ENCODE measurements at regions not wholly inside any gene's neighbourhood (a gene's known extent, or its start where the extent isn't known, plus 50 kb on each side); places are given as distances from the start of the nearest gene placed in this dataset.

- no peaks in the 10 kb centered on the region for H3K4me1 ChIP-seq (ENCODE audit: control insufficient read depth, extremely low read depth, insufficient read depth, low read length)
- dilution Hi-C loops (cut with MboI; ENCODE audit: extremely low pct_ligation_motif_present, low sequenced_read_pairs): no loop called here
- no peak for FAIRE-seq
Observed at GRCh38 chr2:84212611-84213314, 246.3 kb downstream of the SUCLG1 start.

DNA sequence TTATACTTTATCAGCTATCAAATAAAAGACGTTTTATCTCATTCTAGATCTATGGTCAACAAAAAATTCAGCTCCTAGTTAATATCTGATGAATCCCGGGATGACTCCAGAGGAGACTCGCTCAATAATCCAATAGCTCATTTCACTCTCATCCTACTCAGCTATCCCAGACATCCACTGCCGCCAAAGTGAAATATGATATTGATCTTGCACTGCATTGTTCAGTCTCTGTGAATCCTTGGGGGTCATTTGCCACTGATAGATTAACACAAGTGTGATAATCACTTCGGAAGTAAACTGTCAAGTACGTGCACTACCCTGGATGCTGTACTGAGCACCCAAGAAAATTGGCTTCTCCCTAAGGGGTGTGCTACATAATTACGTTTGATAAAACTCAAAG is 249.1 kb downstream of the SUCLG1 start:
- H3K4me1 ChIP-seq (ENCODE audit: control insufficient read depth, extremely low read depth, insufficient read depth, low read length): no peaks in the 10 kb centered on the region
- H3K27ac ChIP-seq (ENCODE audit: control insufficient read depth, insufficient read depth, low read length): no peak overlapping the region
- H3K9ac ChIP-seq (ENCODE audit: control insufficient read depth, extremely low read depth, insufficient read depth, low read length): no peak overlapping the region
- H3K4me3 ChIP-seq (ENCODE audit: control insufficient read depth in 2 of 3, extremely low read depth in 1 of 3, insufficient read depth in 2 of 3, low read depth in 1 of 3, low read length in 3 of 3): no peak overlapping the region
- dilution Hi-C loops (cut with MboI; ENCODE audit: extremely low pct_ligation_motif_present, low sequenced_read_pairs): no loop called here
- DNase-seq (ENCODE audit: low read depth, low spot score) (no peak), FAIRE-seq (no peak)
- H3K36me3 ChIP-seq (ENCODE audit: control insufficient read depth in 2 of 2, extremely low read depth in 1 of 2, insufficient read depth in 2 of 2, low read length in 2 of 2): no peaks in the 10 kb centered on the region
- no peaks in the 10 kb centered on the region for H4K20me1 ChIP-seq (ENCODE audit: control insufficient read depth, extremely low read depth, insufficient read depth, low read length)
- no peaks in the 10 kb centered on the region for H3K79me2 ChIP-seq (ENCODE audit: control insufficient read depth, insufficient read depth, low read length)
- no peak overlapping the region for H2AFZ ChIP-seq (ENCODE audit: control insufficient read depth, low read length)
- no peaks in the 10 kb centered on the region for H3K9me1 ChIP-seq (ENCODE audit: control insufficient read depth, extremely low read depth, insufficient read depth, low read length)
- peaks cover 11% of the 10 kb centered on the region for H3K27me3 ChIP-seq (ENCODE audit: control insufficient read depth, extremely low read depth, insufficient read depth, low read length)
- no peaks in the 10 kb centered on the region for H3K9me3 ChIP-seq (ENCODE audit: control insufficient read depth, low read depth, low read length)
- no peak for TF ChIP-seq EZH2 (IDR thresholded peaks at IDR 0.05; ENCODE audit: low read length)
- TF ChIP-seq, protein P1, sequence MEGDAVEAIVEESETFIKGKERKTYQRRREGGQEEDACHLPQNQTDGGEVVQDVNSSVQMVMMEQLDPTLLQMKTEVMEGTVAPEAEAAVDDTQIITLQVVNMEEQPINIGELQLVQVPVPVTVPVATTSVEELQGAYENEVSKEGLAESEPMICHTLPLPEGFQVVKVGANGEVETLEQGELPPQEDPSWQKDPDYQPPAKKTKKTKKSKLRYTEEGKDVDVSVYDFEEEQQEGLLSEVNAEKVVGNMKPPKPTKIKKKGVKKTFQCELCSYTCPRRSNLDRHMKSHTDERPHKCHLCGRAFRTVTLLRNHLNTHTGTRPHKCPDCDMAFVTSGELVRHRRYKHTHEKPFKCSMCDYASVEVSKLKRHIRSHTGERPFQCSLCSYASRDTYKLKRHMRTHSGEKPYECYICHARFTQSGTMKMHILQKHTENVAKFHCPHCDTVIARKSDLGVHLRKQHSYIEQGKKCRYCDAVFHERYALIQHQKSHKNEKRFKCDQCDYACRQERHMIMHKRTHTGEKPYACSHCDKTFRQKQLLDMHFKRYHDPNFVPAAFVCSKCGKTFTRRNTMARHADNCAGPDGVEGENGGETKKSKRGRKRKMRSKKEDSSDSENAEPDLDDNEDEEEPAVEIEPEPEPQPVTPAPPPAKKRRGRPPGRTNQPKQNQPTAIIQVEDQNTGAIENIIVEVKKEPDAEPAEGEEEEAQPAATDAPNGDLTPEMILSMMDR (optimal IDR thresholded peaks at IDR 0.05 in 1 of 3, IDR thresholded peaks at IDR 0.05 in 1 of 3, conservative IDR thresholded peaks at IDR 0.05 in 1 of 3; ENCODE audit: extremely low read depth in 1 of 3, insufficient read depth in 2 of 3, low read length in 3 of 3): no peak
- H3K4me2 ChIP-seq (ENCODE audit: control insufficient read depth, extremely low read depth, insufficient read depth, low read depth, low read length): no peak overlapping the region

More at GRCh38 chr2:84212611-84213314, 246.3 kb downstream of the SUCLG1 start:
- Histone ChIP-seq H4K20me1 (ENCODE audit: control insufficient read depth, extremely low read depth, insufficient read depth, low read length) (no peaks in the 10 kb centered on the region), H3K36me3 (ENCODE audit: control insufficient read depth in 2 of 2, extremely low read depth in 1 of 2, insufficient read depth in 2 of 2, low read length in 2 of 2) (no peaks in the 10 kb centered on the region), H3K9me1 (ENCODE audit: control insufficient read depth, extremely low read depth, insufficient read depth, low read length) (no peaks in the 10 kb centered on the region), H3K79me2 (ENCODE audit: control insufficient read depth, insufficient read depth, low read length) (no peaks in the 10 kb centered on the region), H3K9ac (ENCODE audit: control insufficient read depth, extremely low read depth, insufficient read depth, low read length) (no peak overlapping the region), H3K27ac (ENCODE audit: control insufficient read depth, insufficient read depth, low read length) (no peak overlapping the region), H2AFZ (ENCODE audit: control insufficient read depth, low read length) (no peak overlapping the region), H3K4me3 (ENCODE audit: control insufficient read depth in 2 of 3, extremely low read depth in 1 of 3, insufficient read depth in 2 of 3, low read depth in 1 of 3, low read length in 3 of 3) (no peak overlapping the region), H3K27me3 (ENCODE audit: control insufficient read depth, extremely low read depth, insufficient read depth, low read length) (peaks cover 6% of the 10 kb centered on the region), H3K9me3 (ENCODE audit: control insufficient read depth, low read depth, low read length) (no peaks in the 10 kb centered on the region), H3K4me2 (ENCODE audit: control insufficient read depth, extremely low read depth, insufficient read depth, low read depth, low read length) (no peak overlapping the region)
- TF ChIP-seq, protein P1 (optimal IDR thresholded peaks at IDR 0.05 in 1 of 3, IDR thresholded peaks at IDR 0.05 in 1 of 3, conservative IDR thresholded peaks at IDR 0.05 in 1 of 3; ENCODE audit: extremely low read depth in 1 of 3, insufficient read depth in 2 of 3, low read length in 3 of 3): no peak
- no peak for TF ChIP-seq EZH2 (IDR thresholded peaks at IDR 0.05; ENCODE audit: low read length)
- no peak for DNase-seq (ENCODE audit: low read depth, low spot score)
